Activated CD8-positive, alpha-beta memory T cell treated with anti-CD3 and anti-CD28 coated beads, Interleukin-2, amount 10 ng/mL, durations not matched to agents 7 days and 5 days (primary cell): ENCODE measurements at regions not wholly inside any gene's neighbourhood (a gene's known extent, or its start where the extent isn't known, plus 50 kb on each side); places are given as distances from the start of the nearest gene placed in this dataset.
"Not testable (repeated sequence)": the region's sequence is repeated elsewhere in the genome, so short reads cannot be mapped to it uniquely, and the experiment has no call there.

Source experiments
- ATAC-seq: fragments of 150-1000 bp; cut with Tn5 transposase; one replicate; pipeline ENCODE4 v1.10.0; 2021; ENCODE audit warnings: moderate library complexity
- CTCF ChIA-PET: fragments of 350-600 bp; sonication (Branson Sonifier 250); formaldehyde crosslinking; loops from one replicate; lab custom pipeline; 2021; ENCODE audit warnings: antibody characterized with exemption; lab: Charles Lee
- DNase-seq: peaks from one replicate; pipeline ENCODE4 v3.0.0-alpha.2; 2020
- H3K27ac Mint-ChIP-seq: one replicate; pipeline ENCODE4 v1.8.0; 2021; ENCODE audit warnings: mild to moderate bottlenecking, mixed read lengths
- H3K27me3 Mint-ChIP-seq: one replicate; pipeline ENCODE4 v1.8.0; 2021; ENCODE audit warnings: mixed read lengths
- H3K36me3 Mint-ChIP-seq: one replicate; pipeline ENCODE4 v1.8.0; 2021; ENCODE audit warnings: mild to moderate bottlenecking, mixed read lengths
- H3K4me1 Mint-ChIP-seq: one replicate; pipeline ENCODE4 v1.8.0; 2021; ENCODE audit warnings: mixed read lengths
- H3K4me3 Mint-ChIP-seq: one replicate; pipeline ENCODE4 v1.8.0; 2021; ENCODE audit warnings: mild to moderate bottlenecking, moderate library complexity, mixed read lengths
- H3K9me3 Mint-ChIP-seq: one replicate; pipeline ENCODE4 v1.8.0; 2022; ENCODE audit warnings: low read depth, mixed read lengths

GRCh38 chr3:82636177-82636576, 874.7 kb upstream of the GBE1 start:
- Mint-ChIP-seq H3K4me3 (no peak overlapping the region), H3K27me3 (no peaks in the 10 kb centered on the region), H3K9me3 (peaks cover 2% of the 10 kb centered on the region), H3K27ac (no peak overlapping the region), H3K4me1 (no peaks in the 10 kb centered on the region), H3K36me3 (no peaks in the 10 kb centered on the region)
- ATAC-seq: no peak
- CTCF ChIA-PET: no interaction called here
- no peak for DNase-seq

GRCh38 chr3:82633319-82633718, 871.9 kb upstream of the GBE1 start:
- H3K4me1 Mint-ChIP-seq: no peaks in the 10 kb centered on the region
- no peaks in the 10 kb centered on the region for H3K36me3 Mint-ChIP-seq
- no peak for DNase-seq
- H3K9me3 Mint-ChIP-seq: peaks cover 7% of the 10 kb centered on the region
- no peak overlapping the region for H3K4me3 Mint-ChIP-seq
- H3K27ac Mint-ChIP-seq: no peak overlapping the region
- no peak for ATAC-seq
- CTCF ChIA-PET: no interaction called here
- no peaks in the 10 kb centered on the region for H3K27me3 Mint-ChIP-seq

GRCh38 chr3:82629937-82630336, 868.5 kb upstream of the GBE1 start:
- CTCF ChIA-PET: no interaction called here
- Mint-ChIP-seq H3K4me3 (no peak overlapping the region), H3K36me3 (no peaks in the 10 kb centered on the region), H3K27ac (no peak overlapping the region), H3K27me3 (no peaks in the 10 kb centered on the region), H3K4me1 (no peaks in the 10 kb centered on the region), H3K9me3 (peaks cover 11% of the 10 kb centered on the region)
- ATAC-seq: no peak
- DNase-seq: no peak

- Mint-ChIP-seq H3K4me1 (no peaks in the 10 kb centered on the region), H3K9me3 (peaks cover 11% of the 10 kb centered on the region), H3K27me3 (no peaks in the 10 kb centered on the region), H3K4me3 (no peak overlapping the region), H3K27ac (no peak overlapping the region), H3K36me3 (no peaks in the 10 kb centered on the region)
- no peak for DNase-seq
- CTCF ChIA-PET: interaction anchor here (0.9 kb wide), 1 partner anchor 28 kb away, joined by 3 read pairs; no protein-coding TSS in a partner anchor
- ATAC-seq: no peak
Measured at GRCh38 chr3:82628385-82629014, 867.1 kb upstream of the GBE1 start.

GRCh38 chr3:82627733-82628132, 866.3 kb upstream of the GBE1 start:
- H3K27me3 Mint-ChIP-seq: no peaks in the 10 kb centered on the region
- no peak overlapping the region for H3K27ac Mint-ChIP-seq
- H3K4me1 Mint-ChIP-seq: no peaks in the 10 kb centered on the region
- peaks cover 14% of the 10 kb centered on the region for H3K9me3 Mint-ChIP-seq
- no peak for DNase-seq
- CTCF ChIA-PET: interaction anchor here (0.9 kb wide), 1 partner anchor 27 kb away, joined by 3 read pairs; no protein-coding TSS in a partner anchor
- ATAC-seq: no peak
- H3K4me3 Mint-ChIP-seq: no peak overlapping the region
- H3K36me3 Mint-ChIP-seq: no peaks in the 10 kb centered on the region

GRCh38 chr3:82620744-82621143, 859.3 kb upstream of the GBE1 start:
- H3K27me3 Mint-ChIP-seq, H3K4me1 Mint-ChIP-seq, H3K36me3 Mint-ChIP-seq, H3K4me3 Mint-ChIP-seq, ATAC-seq, DNase-seq, CTCF ChIA-PET, H3K9me3 Mint-ChIP-seq, H3K27ac Mint-ChIP-seq: not testable (repeated sequence)

GRCh38 chr3:82618594-82618993, 857.1 kb upstream of the GBE1 start:
- no peaks in the 10 kb centered on the region for H3K36me3 Mint-ChIP-seq
- no peak overlapping the region for H3K4me3 Mint-ChIP-seq

GRCh38 chr3:82610236-82610635, 848.8 kb upstream of the GBE1 start:
- Mint-ChIP-seq H3K27ac (no peak overlapping the region), H3K4me3 (no peak overlapping the region), H3K36me3 (no peaks in the 10 kb centered on the region), H3K9me3 (peaks cover 6% of the 10 kb centered on the region), H3K4me1 (no peaks in the 10 kb centered on the region), H3K27me3 (no peaks in the 10 kb centered on the region)
- no peak for DNase-seq
- CTCF ChIA-PET: interaction anchor here (0.6 kb wide), 2 partner anchors 19 to 253 kb away, joined by 3 read pairs; no protein-coding TSS in a partner anchor
- ATAC-seq: no peak

More at GRCh38 chr3:82618594-82618993, 857.1 kb upstream of the GBE1 start:
- H3K9me3 Mint-ChIP-seq: peaks cover 7% of the 10 kb centered on the region
- H3K27me3 Mint-ChIP-seq: no peaks in the 10 kb centered on the region
- ATAC-seq (no peak), DNase-seq (no peak)
- no peak overlapping the region for H3K27ac Mint-ChIP-seq
- H3K4me1 Mint-ChIP-seq: no peaks in the 10 kb centered on the region
- CTCF ChIA-PET: no interaction called here

- CTCF ChIA-PET: no interaction called here
Measured at GRCh38 chr3:82607391-82607790, 845.9 kb upstream of the GBE1 start.

GRCh38 chr3:82596805-82597204, 835.4 kb upstream of the GBE1 start:
- Mint-ChIP-seq H3K9me3 (peaks cover 19% of the 10 kb centered on the region), H3K27me3 (no peaks in the 10 kb centered on the region), H3K4me3 (no peak overlapping the region), H3K4me1 (no peaks in the 10 kb centered on the region), H3K27ac (no peak overlapping the region), H3K36me3 (no peaks in the 10 kb centered on the region)
- ATAC-seq: no peak
- CTCF ChIA-PET: no interaction called here
- DNase-seq: no peak

More at GRCh38 chr3:82607391-82607790, 845.9 kb upstream of the GBE1 start:
- Mint-ChIP-seq H3K9me3 (peaks cover 12% of the 10 kb centered on the region), H3K27me3 (no peaks in the 10 kb centered on the region), H3K4me1 (no peaks in the 10 kb centered on the region), H3K27ac (no peak overlapping the region), H3K36me3 (no peaks in the 10 kb centered on the region), H3K4me3 (no peak overlapping the region)
- DNase-seq (no peak), ATAC-seq (no peak)

GRCh38 chr3:82595530-82595929, 834.1 kb upstream of the GBE1 start:
- Mint-ChIP-seq H3K27me3 (no peaks in the 10 kb centered on the region), H3K9me3 (peaks cover 20% of the 10 kb centered on the region), H3K4me1 (no peaks in the 10 kb centered on the region), H3K36me3 (no peaks in the 10 kb centered on the region), H3K27ac (no peak overlapping the region), H3K4me3 (no peak overlapping the region)
- DNase-seq (no peak), ATAC-seq (no peak)
- CTCF ChIA-PET: no interaction called here

- CTCF ChIA-PET: no interaction called here
- H3K27ac Mint-ChIP-seq: no peak overlapping the region
- H3K9me3 Mint-ChIP-seq: peaks cover 8% of the 10 kb centered on the region
- DNase-seq (no peak), ATAC-seq (no peak)
- H3K4me3 Mint-ChIP-seq: no peak overlapping the region
- H3K36me3 Mint-ChIP-seq: no peaks in the 10 kb centered on the region
- no peaks in the 10 kb centered on the region for H3K4me1 Mint-ChIP-seq
- no peaks in the 10 kb centered on the region for H3K27me3 Mint-ChIP-seq
Measured at GRCh38 chr3:82587174-82587573, 825.7 kb upstream of the GBE1 start.

- ATAC-seq (no peak), DNase-seq (no peak)
- peaks cover 3% of the 10 kb centered on the region for H3K9me3 Mint-ChIP-seq
- H3K36me3 Mint-ChIP-seq: no peaks in the 10 kb centered on the region
- CTCF ChIA-PET: no interaction called here
- H3K27me3 Mint-ChIP-seq: no peaks in the 10 kb centered on the region
- no peak overlapping the region for H3K4me3 Mint-ChIP-seq
- no peaks in the 10 kb centered on the region for H3K4me1 Mint-ChIP-seq
- H3K27ac Mint-ChIP-seq: no peak overlapping the region
Measured at GRCh38 chr3:82586414-82586813, 825.0 kb upstream of the GBE1 start.

- H3K27ac Mint-ChIP-seq, H3K4me3 Mint-ChIP-seq, H3K4me1 Mint-ChIP-seq, H3K36me3 Mint-ChIP-seq, H3K9me3 Mint-ChIP-seq, CTCF ChIA-PET, H3K27me3 Mint-ChIP-seq, DNase-seq, ATAC-seq: not testable (repeated sequence)
Measured at GRCh38 chr3:82586002-82586401, 824.6 kb upstream of the GBE1 start.
